IMR-90 (cell line): ENCODE measurements at regions not wholly inside any gene's neighbourhood (a gene's known extent, or its start where the extent isn't known, plus 50 kb on each side); places are given as distances from the start of the nearest gene placed in this dataset.

Experiments
- ATAC-seq: fragments of 200-7000 bp; cut with Tn5 transposase; 2 replicates; pipeline ENCODE4 v1.9.1; 2020; ENCODE audit warnings: low read depth, mild to moderate bottlenecking, moderate library complexity
- BruUV-seq: library from RNA; stranded (reverse); fragments of 400-500 nt; replicated peaks from 2 replicates; lab custom pipeline; 2021; lab: Mats Ljungman, UMichigan
- CTCF ChIA-PET: fragments of 300-600 bp; formaldehyde crosslinking; extraction: SDS; loops from one replicate; lab custom pipeline; 2021; ENCODE audit warnings: antibody characterized with exemption; lab: Yijun Ruan, JAX
- POLR2A ChIA-PET: fragments of 300-600 bp; sonication (Branson Sonifier 250); formaldehyde crosslinking; loops from one replicate; lab custom pipeline; 2022; ENCODE audit warnings: antibody characterized with exemption; ENCODE audit not compliant: unreplicated experiment; lab: Charles Lee
- DNase-seq: peaks from one replicate; pipeline ENCODE4 v3.0.0; 2013
- H2AFZ ChIP-seq: replicated peaks from 2 replicates; pipeline ENCODE3; 2013; ENCODE audit warnings: low read length, mild to moderate bottlenecking; ENCODE audit not compliant: poor library complexity
- H2AK5ac ChIP-seq: 2 replicates; pipeline ENCODE4 v1.6.1; 2013; ENCODE audit warnings: low read depth, low read length, inconsistent platforms
- H2AK9ac ChIP-seq: replicated peaks from 2 replicates; pipeline ENCODE3; 2013; ENCODE audit warnings: mild to moderate bottlenecking, low read depth, low read length, moderate library complexity; ENCODE audit not compliant: poor library complexity
- H2BK120ac ChIP-seq: 2 replicates; pipeline ENCODE4 v1.6.1; 2013; ENCODE audit warnings: low read depth, low read length, inconsistent platforms
- H2BK15ac ChIP-seq: 3 replicates; pipeline ENCODE4 v1.6.1; 2013; ENCODE audit warnings: low read depth, low read length, inconsistent platforms
- H2BK20ac ChIP-seq: 2 replicates; pipeline ENCODE4 v1.6.1; 2013; ENCODE audit warnings: low read depth, mild to moderate bottlenecking, inconsistent platforms, low read length, moderate library complexity
- H2BK5ac ChIP-seq: 2 replicates; pipeline ENCODE4 v1.6.1; 2013; ENCODE audit warnings: mild to moderate bottlenecking, low read depth, low read length, inconsistent platforms; ENCODE audit not compliant: poor library complexity, severe bottlenecking
- H3K14ac ChIP-seq: replicated peaks from 2 replicates; pipeline ENCODE4 v1.6.1; 2013; ENCODE audit warnings: low read depth, low read length, inconsistent platforms
- H3K18ac ChIP-seq: 2 replicates; pipeline ENCODE4 v1.6.1; 2013; ENCODE audit warnings: low read depth, low read length, control low read depth
- H3K23ac ChIP-seq: 2 replicates; pipeline ENCODE4 v1.6.1; 2013; ENCODE audit warnings: low read depth, low read length, inconsistent platforms
- H3K27ac ChIP-seq: 2 replicates; pipeline ENCODE4 v1.5.1; 2013; ENCODE audit warnings: mild to moderate bottlenecking, control low read depth, low read length; ENCODE audit not compliant: insufficient read depth
- H3K27me3 ChIP-seq: 2 replicates; pipeline ENCODE4 v1.6.1; 2013; ENCODE audit warnings: low read length; ENCODE audit not compliant: control insufficient read depth, insufficient read depth
- H3K36me3 ChIP-seq: 2 replicates; pipeline ENCODE4 v1.6.1; 2013; ENCODE audit warnings: low read length, mixed read lengths; ENCODE audit not compliant: control insufficient read depth, insufficient read depth
- H3K4ac ChIP-seq: 2 replicates; pipeline ENCODE4 v1.6.1; 2013; ENCODE audit warnings: low read depth, low read length, inconsistent platforms
- H3K4me1 ChIP-seq: 2 replicates; pipeline ENCODE4 v1.6.1; 2013; ENCODE audit warnings: low read length, mixed read lengths; ENCODE audit not compliant: control insufficient read depth, insufficient read depth
- H3K4me2 ChIP-seq: 2 replicates; pipeline ENCODE4 v1.6.1; 2013; ENCODE audit warnings: low read depth, mild to moderate bottlenecking, control low read depth, low read length, moderate library complexity
- H3K4me3 ChIP-seq: 2 replicates; pipeline ENCODE4 v1.5.1; 2013; ENCODE audit warnings: low read depth, mild to moderate bottlenecking, control low read depth, low read length, moderate library complexity; ENCODE audit not compliant: insufficient read depth
- H3K56ac ChIP-seq: 2 replicates; pipeline ENCODE4 v1.6.1; 2013; ENCODE audit warnings: low read length, inconsistent platforms; ENCODE audit not compliant: insufficient read depth; ENCODE audit errors: extremely low read depth
- H3K79me1 ChIP-seq, 2 experiments: 2 replicates each; pipeline ENCODE4 v1.6.1; 2013; ENCODE audit warnings: low read length in 2 of 2, inconsistent platforms in 1 of 2, low read depth in 1 of 2
- H3K9ac ChIP-seq: 2 replicates; pipeline ENCODE4 v1.6.1; 2013; ENCODE audit warnings: low read depth, low read length, control low read depth
- H3K9me1 ChIP-seq: 2 replicates; pipeline ENCODE4 v1.6.1; 2013; ENCODE audit warnings: low read length, inconsistent platforms; ENCODE audit not compliant: insufficient read depth
- H3K9me3 ChIP-seq: 2 replicates; pipeline ENCODE4 v1.6.1; 2013; ENCODE audit warnings: low read length; ENCODE audit not compliant: control insufficient read depth, insufficient read depth
- H4K20me1 ChIP-seq: 2 replicates; pipeline ENCODE4 v1.6.1; 2013; ENCODE audit warnings: low read length, inconsistent platforms; ENCODE audit not compliant: insufficient read depth
- H4K5ac ChIP-seq: 2 replicates; pipeline ENCODE4 v1.6.1; 2013; ENCODE audit warnings: mild to moderate bottlenecking, low read depth, low read length, control low read depth
- H4K8ac ChIP-seq, 2 experiments: 2 replicates each; pipeline ENCODE4 v1.6.1; 2013; ENCODE audit warnings: low read depth in 2 of 2, low read length in 2 of 2, control low read depth in 1 of 2, inconsistent platforms in 1 of 2
- H4K91ac ChIP-seq: 2 replicates; pipeline ENCODE4 v1.6.1; 2013; ENCODE audit warnings: low read depth, low read length, inconsistent platforms; ENCODE audit not compliant: insufficient read depth
- BHLHE40 ChIP-seq: fragments of 150-350 bp; IDR thresholded peaks from 2 replicates; pipeline ENCODE4 v1.6.1; 2016; ENCODE audit warnings: mild to moderate bottlenecking, low read depth, low read length
- CHD1 ChIP-seq: IDR thresholded peaks from 2 replicates; pipeline ENCODE4 v1.6.1; 2012; ENCODE audit warnings: low read depth, low read length, improper control_type of control experiment
- CTCF ChIP-seq: conservative IDR thresholded peaks from 2 replicates; pipeline ENCODE4 v1.5.1; 2012; ENCODE audit warnings: mild to moderate bottlenecking, low read depth, low read length, improper control_type of control experiment
- ELK1 ChIP-seq: fragments of 150-350 bp; IDR thresholded peaks from 2 replicates; pipeline ENCODE4 v1.6.1; 2016; ENCODE audit warnings: low read depth, mild to moderate bottlenecking, low read length, moderate library complexity, borderline replicate concordance
- MAFK ChIP-seq: IDR thresholded peaks from 2 replicates; pipeline ENCODE4 v1.6.1; 2012; ENCODE audit warnings: low read depth, low read length, improper control_type of control experiment
- MAZ ChIP-seq: IDR thresholded peaks from 2 replicates; pipeline ENCODE4 v1.6.1; 2012; ENCODE audit warnings: low read depth, mild to moderate bottlenecking, low read length, improper control_type of control experiment, moderate library complexity, borderline replicate concordance
- MXI1 ChIP-seq: IDR thresholded peaks from 2 replicates; pipeline ENCODE4 v1.6.1; 2012; ENCODE audit warnings: low read depth, mild to moderate bottlenecking, low read length, moderate library complexity, borderline replicate concordance
- NFE2L2 ChIP-seq: fragments of 150-350 bp; IDR thresholded peaks from 2 replicates; pipeline ENCODE4 v1.6.1; 2016; ENCODE audit warnings: low read depth, mild to moderate bottlenecking, low read length
- POLR2A ChIP-seq: IDR thresholded peaks from 2 replicates; pipeline ENCODE4 v1.6.1; 2012; ENCODE audit warnings: mild to moderate bottlenecking, low read depth, low read length
- RCOR1 ChIP-seq: IDR thresholded peaks from 2 replicates; pipeline ENCODE4 v1.6.1; 2012; ENCODE audit warnings: mild to moderate bottlenecking, low read length, improper control_type of control experiment; ENCODE audit not compliant: insufficient replicate concordance
- RFX5 ChIP-seq: IDR thresholded peaks from 2 replicates; pipeline ENCODE4 v1.8.0; 2012; ENCODE audit warnings: low read depth, mild to moderate bottlenecking, low read length, moderate library complexity
- SMC3 ChIP-seq: fragments of 150-350 bp; IDR thresholded peaks from 2 replicates; pipeline ENCODE4 v1.6.1; 2016; ENCODE audit warnings: low read depth, mild to moderate bottlenecking, antibody characterized with exemption, low read length, moderate library complexity
- WGBS, 2 experiments: methylation state at CpG; one replicate each; pipeline versions ENCODE4 v1.1.5 to v1.1.7; 2013; ENCODE audit warnings: missing lambda C conversion rate in 2 of 2; ENCODE audit not compliant: insufficient read length in 1 of 2; ENCODE audit errors: extremely low coverage in 2 of 2; 5-methylcytosine and 5-hydroxymethylcytosine counted together
- dilution Hi-C: fragments of 300-500 bp; cut with HindIII; formaldehyde crosslinking; loops from one replicate; pipeline ENCODE4 v1.14.3; 2018; ENCODE audit warnings: low sequenced_read_pairs; ENCODE audit not compliant: unreplicated experiment
- in situ Hi-C: fragments of 300-500 bp; cut with MboI; formaldehyde crosslinking; loops from 3 replicates; pipeline ENCODE4 v1.14.3; 2019; ENCODE audit warnings: low sequenced_read_pairs, inconsistent platforms, mixed read lengths
- intact Hi-C: fragments of 100-400 bp; cut with micrococcal nuclease; formaldehyde crosslinking; loops from 2 replicates; pipeline ENCODE4 v1.10.0; 2022

- DNase-seq: peak; percentile 17
- no peak overlapping the region for H3K27ac ChIP-seq
- TF ChIP-seq ELK1 (no peak), SMC3 (no peak), MXI1 (no peak), POLR2A (no peak), RCOR1 (no peak), RFX5 (no peak), NFE2L2 (no peak), BHLHE40 (no peak), MAZ (no peak), MAFK (no peak), CTCF (no peak), CHD1 (no peak)
- H3K9me1 ChIP-seq: no peaks in the 10 kb centered on the region
- H3K4ac ChIP-seq: no peak overlapping the region
- H2AFZ ChIP-seq: no peak overlapping the region
- H3K36me3 ChIP-seq: no peaks in the 10 kb centered on the region
- no peak overlapping the region for H2AK9ac ChIP-seq
- H3K9ac ChIP-seq: no peak overlapping the region
- ChIA-PET POLR2A (no interaction called here), CTCF (no interaction called here)
- WGBS, 2 experiments: 3% methylated on average over 5 of the region's 10 CpGs; no CpG with 5 or more reads in 1 of the 2 experiments
- no peaks in the 10 kb centered on the region for H3K79me1 ChIP-seq
- intact Hi-C loops (no loop called here), dilution Hi-C loops (no loop called here), in situ Hi-C loops (no loop called here)
- H3K4me3 ChIP-seq: no peak overlapping the region
- H2BK120ac ChIP-seq: no peak overlapping the region
- no peak overlapping the region for H3K56ac ChIP-seq
- no peak overlapping the region for H2BK20ac ChIP-seq
- H2BK15ac ChIP-seq: no peak overlapping the region
- no peaks in the 10 kb centered on the region for H3K4me1 ChIP-seq
- no TSS peak for BruUV-seq
- H3K18ac ChIP-seq: no peak overlapping the region
- no peak overlapping the region for H2AK5ac ChIP-seq
- no peak overlapping the region for H3K14ac ChIP-seq
- no peaks in the 10 kb centered on the region for H4K20me1 ChIP-seq
- H3K4me2 ChIP-seq: no peak overlapping the region
- H3K27me3 ChIP-seq: no peaks in the 10 kb centered on the region
- H3K23ac ChIP-seq: no peak overlapping the region
- H4K91ac ChIP-seq: no peak overlapping the region
- H4K5ac ChIP-seq: no peak overlapping the region
- peaks cover 31% of the 10 kb centered on the region for H3K9me3 ChIP-seq
- no peak overlapping the region for H4K8ac ChIP-seq
- no peak overlapping the region for H2BK5ac ChIP-seq
- no peak for ATAC-seq
Observed at GRCh38 chr19:28313633-28314032, 899.3 kb downstream of the UQCRFS1 start.
